Neural progenitor cell (in vitro differentiated cells): ENCODE measurements at regions not wholly inside any gene's neighbourhood (a gene's known extent, or its start where the extent isn't known, plus 50 kb on each side); places are given as distances from the start of the nearest gene placed in this dataset.

Experiments used
- DNase-seq: peaks from one replicate; pipeline ENCODE4 v3.0.0-alpha.2; 2016; ENCODE audit warnings: low spot score
- H2AFZ ChIP-seq: fragments of 200-600 bp; sonication (generic); replicated peaks from 2 replicates; pipeline ENCODE4 v1.6.1; 2016; ENCODE audit warnings: antibody characterized with exemption
- H3F3A ChIP-seq: fragments of 200-600 bp; sonication (generic); 2 replicates; pipeline ENCODE4 v1.6.1; 2016; ENCODE audit warnings: antibody characterized with exemption, low read depth
- H3K27ac ChIP-seq: fragments of 200-600 bp; sonication (generic); 2 replicates; pipeline ENCODE4 v1.5.1; 2016; ENCODE audit warnings: mild to moderate bottlenecking
- H3K27me3 ChIP-seq: fragments of 200-600 bp; sonication (generic); 2 replicates; pipeline ENCODE4 v1.6.1; 2016; ENCODE audit warnings: mild to moderate bottlenecking, moderate library complexity
- H3K36me3 ChIP-seq: fragments of 200-600 bp; sonication (generic); 2 replicates; pipeline ENCODE4 v1.5.1; 2016
- H3K4me1 ChIP-seq: fragments of 200-600 bp; sonication (generic); 2 replicates; pipeline ENCODE4 v1.6.1; 2016; ENCODE audit warnings: mixed run types
- H3K4me2 ChIP-seq: fragments of 200-600 bp; sonication (generic); 2 replicates; pipeline ENCODE4 v1.6.1; 2016
- H3K4me3 ChIP-seq: fragments of 200-600 bp; sonication (generic); 2 replicates; pipeline ENCODE4 v1.5.1; 2016
- H3K79me2 ChIP-seq: fragments of 200-600 bp; sonication (generic); 2 replicates; pipeline ENCODE4 v1.6.1; 2016; ENCODE audit warnings: low read depth
- H3K9ac ChIP-seq: fragments of 200-600 bp; sonication (generic); 2 replicates; pipeline ENCODE4 v1.6.1; 2016
- H3K9me3 ChIP-seq: fragments of 200-600 bp; sonication (generic); 2 replicates; pipeline ENCODE4 v1.5.1; 2016; ENCODE audit warnings: low read depth
- H4K20me1 ChIP-seq: fragments of 200-600 bp; sonication (generic); 2 replicates; pipeline ENCODE4 v1.6.1; 2016; ENCODE audit warnings: low read depth
- H3K27ac Mint-ChIP-seq: 3 replicates; pipeline ENCODE4 v1.8.0; 2021; ENCODE audit warnings: mixed read lengths
- H3K27me3 Mint-ChIP-seq: 2 replicates; pipeline ENCODE4 v1.8.0; 2022; ENCODE audit warnings: low read depth, mild to moderate bottlenecking, inconsistent platforms, moderate library complexity, mixed read lengths; ENCODE audit not compliant: insufficient read depth
- H3K36me3 Mint-ChIP-seq: 3 replicates; pipeline ENCODE4 v1.8.0; 2021; ENCODE audit warnings: mixed read lengths
- H3K4me1 Mint-ChIP-seq: 3 replicates; pipeline ENCODE4 v1.8.0; 2021; ENCODE audit warnings: mixed read lengths
- H3K4me3 Mint-ChIP-seq: 3 replicates; pipeline ENCODE4 v1.8.0; 2021; ENCODE audit warnings: mild to moderate bottlenecking, moderate library complexity, mixed read lengths
- H3K9me3 Mint-ChIP-seq: 3 replicates; pipeline ENCODE4 v1.8.0; 2020; ENCODE audit warnings: mixed read lengths
- CTCF ChIP-seq: fragments of 200-600 bp; sonication (generic); IDR thresholded peaks from 2 replicates; pipeline ENCODE4 v1.5.1; 2017; ENCODE audit warnings: antibody characterized with exemption, mild to moderate bottlenecking
- EZH2 ChIP-seq: fragments of 200-600 bp; sonication (generic); IDR thresholded peaks from 2 replicates; pipeline ENCODE4 v1.6.1; 2017; ENCODE audit warnings: antibody characterized with exemption, mild to moderate bottlenecking, moderate library complexity
- EZH2phosphoT487 ChIP-seq: fragments of 200-600 bp; sonication (generic); IDR thresholded peaks from 2 replicates; pipeline ENCODE4 v1.6.1; 2017; ENCODE audit warnings: antibody characterized with exemption

GRCh38 chr6:10268111-10268510 is 146.8 kb downstream of the TFAP2A start:
- no peaks in the 10 kb centered on the region for H3K36me3 ChIP-seq
- no peaks in the 10 kb centered on the region for H3K36me3 Mint-ChIP-seq
- H3F3A ChIP-seq = peaks cover 21% of the 10 kb centered on the region
- peaks cover 9% of the 10 kb centered on the region for H3K9me3 Mint-ChIP-seq
- H3K9ac ChIP-seq = no peak overlapping the region
- peak overlapping the region; percentile 35 for H2AFZ ChIP-seq
- H3K4me2 ChIP-seq = peak overlapping the region; percentile 89
- peak; percentile 76 for DNase-seq
- H3K4me3 Mint-ChIP-seq = peak overlapping the region; percentile 77
- peaks cover 44% of the 10 kb centered on the region for H3K4me1 Mint-ChIP-seq
- peak overlapping the region; percentile 72 for H3K27ac ChIP-seq
- H3K4me1 ChIP-seq = peaks cover 48% of the 10 kb centered on the region
- H3K4me3 ChIP-seq = peak overlapping the region; percentile 34
- no peak for TF ChIP-seq CTCF
- no peak for TF ChIP-seq EZH2phosphoT487
- no peak for TF ChIP-seq EZH2
- H3K27ac Mint-ChIP-seq = peak overlapping the region; percentile 85
- H4K20me1 ChIP-seq = peaks cover 5% of the 10 kb centered on the region
- no peaks in the 10 kb centered on the region for H3K27me3 ChIP-seq
- no peaks in the 10 kb centered on the region for H3K9me3 ChIP-seq
- no peaks in the 10 kb centered on the region for H3K27me3 Mint-ChIP-seq
- H3K79me2 ChIP-seq = no peaks in the 10 kb centered on the region

- Histone ChIP-seq H2AFZ (no peak overlapping the region), H3K9ac (no peak overlapping the region), H3K4me1 (peaks cover 36% of the 10 kb centered on the region), H3K4me2 (no peak overlapping the region), H3K27ac (no peak overlapping the region), H3K79me2 (no peaks in the 10 kb centered on the region), H3F3A (peaks cover 21% of the 10 kb centered on the region), H3K9me3 (no peaks in the 10 kb centered on the region), H4K20me1 (peaks cover 5% of the 10 kb centered on the region), H3K36me3 (no peaks in the 10 kb centered on the region), H3K4me3 (no peak overlapping the region), H3K27me3 (no peaks in the 10 kb centered on the region)
- no peak for DNase-seq
- TF ChIP-seq CTCF (no peak), EZH2 (no peak), EZH2phosphoT487 (no peak)
- Mint-ChIP-seq H3K9me3 (peaks cover 12% of the 10 kb centered on the region), H3K4me1 (peaks cover 37% of the 10 kb centered on the region), H3K27me3 (no peaks in the 10 kb centered on the region), H3K36me3 (no peaks in the 10 kb centered on the region), H3K27ac (peak overlapping the region; percentile 93), H3K4me3 (no peak overlapping the region)
These were observed 148.4 kb downstream of the TFAP2A start for GRCh38 chr6:10266462-10266861.

GRCh38 chr6:10266061-10266460 is 148.8 kb downstream of the TFAP2A start:
- Mint-ChIP-seq H3K9me3 (peaks cover 12% of the 10 kb centered on the region), H3K36me3 (no peaks in the 10 kb centered on the region), H3K27ac (no peak overlapping the region), H3K4me3 (no peak overlapping the region), H3K4me1 (peaks cover 35% of the 10 kb centered on the region), H3K27me3 (no peaks in the 10 kb centered on the region)
- no peaks in the 10 kb centered on the region for H3K79me2 ChIP-seq
- peaks cover 21% of the 10 kb centered on the region for H3F3A ChIP-seq
- H2AFZ ChIP-seq = no peak overlapping the region
- H3K4me2 ChIP-seq = no peak overlapping the region
- DNase-seq = no peak
- no peaks in the 10 kb centered on the region for H3K9me3 ChIP-seq
- peaks cover 32% of the 10 kb centered on the region for H3K4me1 ChIP-seq
- no peak overlapping the region for H3K27ac ChIP-seq
- TF ChIP-seq EZH2phosphoT487 = no peak
- TF ChIP-seq CTCF = no peak
- TF ChIP-seq EZH2 = no peak
- H4K20me1 ChIP-seq = peaks cover 5% of the 10 kb centered on the region
- no peaks in the 10 kb centered on the region for H3K27me3 ChIP-seq
- H3K4me3 ChIP-seq = no peak overlapping the region
- H3K36me3 ChIP-seq = no peaks in the 10 kb centered on the region
- H3K9ac ChIP-seq = no peak overlapping the region
